GM23248 (cell line): ENCODE measurements at regions not wholly inside any gene's neighbourhood (a gene's known extent, or its start where the extent isn't known, plus 50 kb on each side); places are given as distances from the start of the nearest gene placed in this dataset.

Experiments
- DNase-seq: peaks from one replicate; pipeline ENCODE4 v3.0.0-alpha.2; 2015
- H2AFZ ChIP-seq: fragments of 200-600 bp; sonication (generic); 2 replicates; pipeline ENCODE4 v1.6.1; 2016; ENCODE audit warnings: antibody characterized with exemption
- H3F3A ChIP-seq: fragments of 200-600 bp; sonication (generic); 2 replicates; pipeline ENCODE4 v1.6.1; 2016; ENCODE audit warnings: mild to moderate bottlenecking, antibody characterized with exemption, mixed run types; ENCODE audit not compliant: insufficient read depth
- H3K27ac ChIP-seq: fragments of 200-600 bp; sonication (generic); 2 replicates; pipeline ENCODE4 v1.5.1; 2016; ENCODE audit warnings: mild to moderate bottlenecking
- H3K27me3 ChIP-seq: fragments of 200-600 bp; sonication (generic); replicated peaks from 2 replicates; pipeline ENCODE4 v1.6.1; 2016; ENCODE audit warnings: mild to moderate bottlenecking; ENCODE audit not compliant: insufficient read depth
- H3K36me3 ChIP-seq: fragments of 200-600 bp; sonication (generic); 2 replicates; pipeline ENCODE4 v1.6.1; 2016; ENCODE audit warnings: low read depth, mild to moderate bottlenecking
- H3K4me1 ChIP-seq: fragments of 200-600 bp; sonication (generic); 2 replicates; pipeline ENCODE4 v1.6.1; 2016; ENCODE audit warnings: mild to moderate bottlenecking; ENCODE audit not compliant: insufficient read depth
- H3K4me2 ChIP-seq: fragments of 200-600 bp; sonication (generic); one replicate; pipeline ENCODE4 v1.6.1; 2016; ENCODE audit warnings: mild to moderate bottlenecking; ENCODE audit not compliant: unreplicated experiment
- H3K4me3 ChIP-seq: fragments of 200-600 bp; sonication (generic); 2 replicates; pipeline ENCODE4 v1.5.1; 2016; ENCODE audit warnings: mild to moderate bottlenecking
- H3K79me2 ChIP-seq: fragments of 200-600 bp; sonication (generic); 2 replicates; pipeline ENCODE4 v1.6.1; 2016; ENCODE audit warnings: mild to moderate bottlenecking; ENCODE audit not compliant: insufficient read depth
- H3K9ac ChIP-seq: fragments of 200-600 bp; sonication (generic); 2 replicates; pipeline ENCODE4 v1.6.1; 2016; ENCODE audit warnings: mild to moderate bottlenecking
- H3K9me2 ChIP-seq: fragments of 200-600 bp; sonication (generic); 2 replicates; pipeline ENCODE4 v1.6.1; 2016; ENCODE audit warnings: mixed run types, mild to moderate bottlenecking, moderate library complexity; ENCODE audit not compliant: insufficient read depth
- H3K9me3 ChIP-seq: fragments of 200-600 bp; sonication (generic); one replicate; pipeline ENCODE4 v1.6.1; 2017; ENCODE audit warnings: low read depth
- H4K20me1 ChIP-seq: fragments of 200-600 bp; sonication (generic); 2 replicates; pipeline ENCODE4 v1.6.0; 2016; ENCODE audit not compliant: insufficient read depth
- EZH2 ChIP-seq: fragments of 200-600 bp; sonication (generic); IDR thresholded peaks from 2 replicates; pipeline ENCODE4 v1.6.1; 2018; ENCODE audit warnings: antibody characterized with exemption, mild to moderate bottlenecking; ENCODE audit not compliant: insufficient read depth, poor library complexity, severe bottlenecking
- EZH2phosphoT487 ChIP-seq: fragments of 200-600 bp; sonication (generic); IDR thresholded peaks from 2 replicates; pipeline ENCODE4 v1.6.1; 2018; ENCODE audit warnings: antibody characterized with exemption, moderate library complexity, mild to moderate bottlenecking, low read depth; ENCODE audit not compliant: insufficient read depth
- WGBS, 2 experiments: methylation state at CpG; one replicate each; pipeline ENCODE4 v1.1.6; 2015 to 2017; ENCODE audit warnings: low lambda C conversion rate in 2 of 2, low coverage in 1 of 2; ENCODE audit errors: missing lambda C conversion rate in 2 of 2; 5-methylcytosine and 5-hydroxymethylcytosine counted together
- in situ Hi-C: fragments of 300-500 bp; cut with MboI; formaldehyde crosslinking; loops from 2 replicates; pipeline ENCODE4 v1.15.0; 2020

DNA sequence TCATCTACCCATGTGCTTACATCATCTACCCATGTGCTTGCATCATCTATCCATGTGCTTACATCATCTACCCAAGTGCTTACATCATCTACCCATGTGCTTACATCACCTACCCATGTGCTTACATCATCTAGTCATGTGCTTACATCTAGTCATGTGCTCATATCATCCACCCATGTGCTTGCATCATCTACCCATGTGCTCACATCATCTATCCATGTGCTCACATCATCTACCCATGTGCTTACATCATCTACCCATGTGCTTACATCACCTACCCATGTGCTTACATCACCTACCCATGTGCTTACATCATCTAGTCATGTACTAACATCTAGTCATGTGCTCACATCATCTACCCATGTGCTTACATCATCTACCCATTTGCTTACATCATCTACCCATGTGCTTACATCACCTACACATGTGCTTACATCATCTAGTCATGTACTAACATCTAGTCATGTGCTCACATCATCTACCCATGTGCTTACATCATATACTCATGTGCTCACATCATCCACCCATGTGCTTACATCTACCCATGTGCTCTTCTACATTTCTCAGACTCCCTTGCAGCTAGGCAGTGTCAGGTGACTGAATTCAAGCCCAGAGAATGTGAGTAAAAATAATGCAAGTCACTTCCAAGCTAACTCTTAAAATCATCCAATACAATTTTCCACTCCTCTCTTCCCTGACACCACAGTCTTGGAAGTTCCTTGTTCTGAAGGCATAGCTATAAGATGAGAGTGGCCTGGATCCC lies 196.8 kb downstream of the CBLN1 start:
- Histone ChIP-seq H3K36me3 (no peaks in the 10 kb centered on the region), H3K4me2 (no peak overlapping the region), H3K9me2 (no peaks in the 10 kb centered on the region), H3K79me2 (no peaks in the 10 kb centered on the region), H4K20me1 (no peaks in the 10 kb centered on the region; the same call in 1 of the 2 replicates), H3K27ac (no peak overlapping the region), H3K9me3 (no peaks in the 10 kb centered on the region), H2AFZ (no peak overlapping the region), H3K27me3 (no peaks in the 10 kb centered on the region), H3K4me3 (no peak overlapping the region), H3F3A (no peaks in the 10 kb centered on the region), H3K4me1 (no peaks in the 10 kb centered on the region), H3K9ac (no peak overlapping the region)
- TF ChIP-seq EZH2phosphoT487 (no peak), EZH2 (no peak)
- in situ Hi-C loops = no loop called here
- DNase-seq = no peak

DNA sequence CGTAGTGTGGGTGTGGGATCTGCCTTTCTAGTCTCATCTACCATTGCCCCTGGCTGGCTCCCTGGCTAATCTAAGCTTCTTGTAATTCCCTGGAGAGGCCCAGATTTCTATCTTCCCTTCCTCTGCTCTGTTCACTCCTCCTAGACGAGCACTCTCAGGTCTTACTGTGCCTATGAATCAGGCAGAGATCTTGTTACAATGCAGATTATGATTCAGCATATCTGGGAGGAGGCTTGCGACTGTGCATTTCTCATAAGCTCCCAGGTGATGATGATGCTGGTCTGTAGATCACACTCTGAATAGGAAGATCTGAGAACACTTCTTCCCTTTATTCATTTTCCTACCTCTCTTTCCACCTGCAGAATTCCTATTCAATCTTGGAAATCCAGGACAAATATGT lies 200.1 kb downstream of the CBLN1 start:
- H3K4me3 ChIP-seq = no peak overlapping the region
- no peaks in the 10 kb centered on the region for H3K79me2 ChIP-seq
- H3K9ac ChIP-seq = no peak overlapping the region
- no peaks in the 10 kb centered on the region for H3K9me2 ChIP-seq
- no peaks in the 10 kb centered on the region for H3K36me3 ChIP-seq
- in situ Hi-C loops = no loop called here
- no peaks in the 10 kb centered on the region for H3K9me3 ChIP-seq
- no peak overlapping the region for H2AFZ ChIP-seq
- no peaks in the 10 kb centered on the region for H3K4me1 ChIP-seq
- no peak for DNase-seq
- WGBS, 2 experiments = 2 to 3% methylated on average over 3 of the region's 3 CpGs
- no peak overlapping the region for H3K4me2 ChIP-seq
- H3K27me3 ChIP-seq = no peaks in the 10 kb centered on the region
- H3F3A ChIP-seq = no peaks in the 10 kb centered on the region
- H4K20me1 ChIP-seq = no peaks in the 10 kb centered on the region; the same call in 1 of the 2 replicates
- H3K27ac ChIP-seq = no peak overlapping the region
- TF ChIP-seq EZH2phosphoT487 = no peak

DNA sequence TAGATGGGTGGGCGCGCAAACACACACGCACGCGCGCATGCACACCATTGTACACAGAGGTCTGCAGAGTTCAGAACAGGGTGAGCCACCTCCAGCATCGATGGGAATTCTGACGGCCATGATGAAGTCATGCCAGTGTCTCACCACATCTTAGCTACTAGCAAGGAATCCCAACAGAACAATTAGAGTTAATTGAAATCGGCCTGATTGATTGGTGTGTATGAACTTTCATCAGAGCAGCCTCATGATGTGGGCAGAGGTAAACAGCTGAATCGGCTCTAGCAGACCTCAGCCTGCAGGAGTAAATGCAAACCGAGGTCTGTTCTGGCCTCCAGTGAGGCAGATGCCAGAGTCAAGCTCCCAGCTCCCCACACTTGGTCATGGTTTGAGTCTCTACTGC lies 200.6 kb downstream of the CBLN1 start:
- no peaks in the 10 kb centered on the region for H3K27me3 ChIP-seq
- H4K20me1 ChIP-seq = no peaks in the 10 kb centered on the region; the same call in 1 of the 2 replicates
- no peak overlapping the region for H3K4me3 ChIP-seq
- H3K9me2 ChIP-seq = no peaks in the 10 kb centered on the region
- TF ChIP-seq EZH2 (no peak), EZH2phosphoT487 (no peak)
- no peak for DNase-seq
- no peaks in the 10 kb centered on the region for H3K79me2 ChIP-seq
- H2AFZ ChIP-seq = no peak overlapping the region
- no peaks in the 10 kb centered on the region for H3K9me3 ChIP-seq
- H3F3A ChIP-seq = no peaks in the 10 kb centered on the region
- H3K27ac ChIP-seq = no peak overlapping the region
- in situ Hi-C loops = no loop called here
- 57 to 58% methylated on average over 11 of the region's 11 CpGs for WGBS, 2 experiments
- no peaks in the 10 kb centered on the region for H3K36me3 ChIP-seq
- H3K9ac ChIP-seq = no peak overlapping the region
- no peaks in the 10 kb centered on the region for H3K4me1 ChIP-seq
- no peak overlapping the region for H3K4me2 ChIP-seq

DNA sequence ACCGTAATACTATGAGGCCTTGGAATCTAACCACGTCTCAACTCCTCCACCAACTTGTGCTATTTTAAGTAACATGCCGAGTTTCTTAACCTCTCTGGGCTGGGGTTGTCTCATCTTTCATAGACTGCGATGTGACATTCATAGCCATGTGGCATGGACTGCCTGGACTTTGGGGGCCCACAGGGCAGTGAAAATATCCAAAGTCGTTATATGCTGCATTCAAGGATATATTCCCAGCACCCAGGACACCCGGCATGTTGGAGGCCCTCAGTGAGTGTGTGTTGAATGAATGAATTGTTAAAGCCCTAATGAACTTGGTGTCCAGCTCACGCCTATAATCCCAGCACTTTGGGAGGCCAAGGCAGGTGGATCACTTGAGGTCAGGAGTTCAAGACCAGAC lies 203.1 kb downstream of the CBLN1 start:
- Histone ChIP-seq H3K9me2 (no peaks in the 10 kb centered on the region), H4K20me1 (no peaks in the 10 kb centered on the region; the same call in 1 of the 2 replicates), H3K27ac (no peak overlapping the region), H3K4me1 (no peaks in the 10 kb centered on the region), H3K4me3 (no peak overlapping the region), H3F3A (no peaks in the 10 kb centered on the region), H3K79me2 (no peaks in the 10 kb centered on the region), H2AFZ (no peak overlapping the region), H3K4me2 (no peak overlapping the region), H3K9ac (no peak overlapping the region), H3K27me3 (no peaks in the 10 kb centered on the region), H3K9me3 (no peaks in the 10 kb centered on the region), H3K36me3 (no peaks in the 10 kb centered on the region)
- WGBS, 2 experiments = 16 to 25% methylated on average over 7 of the region's 7 CpGs
- TF ChIP-seq EZH2 (no peak), EZH2phosphoT487 (no peak)
- in situ Hi-C loops = no loop called here
- no peak for DNase-seq

DNA sequence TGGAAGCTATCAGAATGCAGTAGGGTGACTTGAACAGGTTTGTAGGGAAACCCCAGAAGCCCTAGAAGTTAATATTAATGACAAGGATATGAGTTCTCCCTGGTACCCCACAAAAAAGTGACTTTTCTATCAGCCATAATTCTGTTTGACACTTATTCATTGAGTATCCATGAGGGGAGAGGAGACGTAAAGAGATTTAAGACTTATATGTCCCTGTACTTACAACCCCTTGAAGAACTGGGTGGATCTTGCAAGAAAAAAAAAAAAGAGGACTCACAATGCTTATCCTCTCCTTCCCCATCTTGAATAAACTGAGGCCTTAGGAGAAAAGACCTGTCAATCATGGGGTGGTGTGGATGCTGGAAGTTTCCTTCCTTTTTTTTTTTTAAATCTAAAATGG lies 203.5 kb downstream of the CBLN1 start:
- Histone ChIP-seq H3K79me2 (no peaks in the 10 kb centered on the region), H3K9ac (no peak overlapping the region), H3K9me3 (no peaks in the 10 kb centered on the region), H2AFZ (no peak overlapping the region), H3K4me2 (no peak overlapping the region), H3K27ac (no peak overlapping the region), H3K4me3 (no peak overlapping the region), H3K4me1 (no peaks in the 10 kb centered on the region), H3F3A (no peaks in the 10 kb centered on the region), H3K27me3 (no peaks in the 10 kb centered on the region), H4K20me1 (no peaks in the 10 kb centered on the region; the same call in 1 of the 2 replicates), H3K9me2 (no peaks in the 10 kb centered on the region), H3K36me3 (no peaks in the 10 kb centered on the region)
- in situ Hi-C loops = no loop called here
- 12 to 42% methylated on average over 1 of the region's 1 CpG for WGBS, 2 experiments
- no peak for TF ChIP-seq EZH2
- no peak for TF ChIP-seq EZH2phosphoT487
- DNase-seq = no peak
